BE2C (cell line): ENCODE measurements at regions not wholly inside any gene's neighbourhood (a gene's known extent, or its start where the extent isn't known, plus 50 kb on each side); places are given as distances from the start of the nearest gene placed in this dataset.

ENCODE experiments used
- DNase-seq: peaks from one replicate; pipeline ENCODE4 v3.0.0-alpha.2; 2020
- H3K27me3 ChIP-seq: fragments of 250-450 bp; sonication (Bioruptor Pico); 2 replicates; pipeline ENCODE4 v1.5.1; 2020; ENCODE audit warnings: mild to moderate bottlenecking
- H3K36me3 ChIP-seq: fragments of 250-450 bp; sonication (Bioruptor Pico); 2 replicates; pipeline ENCODE4 v1.5.1; 2020; ENCODE audit warnings: mild to moderate bottlenecking
- H3K4me1 ChIP-seq: fragments of 250-450 bp; sonication (Bioruptor Pico); 2 replicates; pipeline ENCODE4 v1.5.1; 2020
- H3K4me3 ChIP-seq: 2 replicates; pipeline ENCODE4 v1.5.1; 2011; ENCODE audit warnings: low read depth, low read length
- H3K9me3 ChIP-seq: fragments of 250-450 bp; sonication (Bioruptor Pico); 2 replicates; pipeline ENCODE4 v1.5.1; 2020
- TF ChIP-seq, protein P1 (sequence below): IDR thresholded peaks from 2 replicates; pipeline ENCODE4 v1.5.1; 2012; ENCODE audit warnings: mild to moderate bottlenecking, low read depth, low read length

GRCh38 chr5:155532621-155533311 lies 519.2 kb downstream of the KIF4B start:
- Histone ChIP-seq H3K9me3 (no peaks in the 10 kb centered on the region), H3K27me3 (no peaks in the 10 kb centered on the region), H3K4me1 (no peaks in the 10 kb centered on the region), H3K36me3 (no peaks in the 10 kb centered on the region), H3K4me3 (no peak overlapping the region)
- no peak for DNase-seq
- TF ChIP-seq, protein P1, sequence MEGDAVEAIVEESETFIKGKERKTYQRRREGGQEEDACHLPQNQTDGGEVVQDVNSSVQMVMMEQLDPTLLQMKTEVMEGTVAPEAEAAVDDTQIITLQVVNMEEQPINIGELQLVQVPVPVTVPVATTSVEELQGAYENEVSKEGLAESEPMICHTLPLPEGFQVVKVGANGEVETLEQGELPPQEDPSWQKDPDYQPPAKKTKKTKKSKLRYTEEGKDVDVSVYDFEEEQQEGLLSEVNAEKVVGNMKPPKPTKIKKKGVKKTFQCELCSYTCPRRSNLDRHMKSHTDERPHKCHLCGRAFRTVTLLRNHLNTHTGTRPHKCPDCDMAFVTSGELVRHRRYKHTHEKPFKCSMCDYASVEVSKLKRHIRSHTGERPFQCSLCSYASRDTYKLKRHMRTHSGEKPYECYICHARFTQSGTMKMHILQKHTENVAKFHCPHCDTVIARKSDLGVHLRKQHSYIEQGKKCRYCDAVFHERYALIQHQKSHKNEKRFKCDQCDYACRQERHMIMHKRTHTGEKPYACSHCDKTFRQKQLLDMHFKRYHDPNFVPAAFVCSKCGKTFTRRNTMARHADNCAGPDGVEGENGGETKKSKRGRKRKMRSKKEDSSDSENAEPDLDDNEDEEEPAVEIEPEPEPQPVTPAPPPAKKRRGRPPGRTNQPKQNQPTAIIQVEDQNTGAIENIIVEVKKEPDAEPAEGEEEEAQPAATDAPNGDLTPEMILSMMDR = no peak

- DNase-seq = no peak
These were observed 526.5 kb downstream of the KIF4B start for GRCh38 chr5:155540000-155540595.

GRCh38 chr5:155546075-155546474 lies 532.5 kb downstream of the KIF4B start:
- TF ChIP-seq, protein P1 = no peak
- Histone ChIP-seq H3K9me3 (no peaks in the 10 kb centered on the region), H3K4me1 (no peaks in the 10 kb centered on the region), H3K27me3 (no peaks in the 10 kb centered on the region), H3K4me3 (no peak overlapping the region), H3K36me3 (no peaks in the 10 kb centered on the region)
- no peak for DNase-seq

More at GRCh38 chr5:155540000-155540595, 526.5 kb downstream of the KIF4B start:
- H3K36me3 ChIP-seq = no peaks in the 10 kb centered on the region
- H3K9me3 ChIP-seq = no peaks in the 10 kb centered on the region
- H3K4me3 ChIP-seq = no peak overlapping the region
- H3K27me3 ChIP-seq = no peaks in the 10 kb centered on the region
- H3K4me1 ChIP-seq = no peaks in the 10 kb centered on the region
- TF ChIP-seq, protein P1 = no peak

- H3K36me3 ChIP-seq = no peaks in the 10 kb centered on the region
- H3K27me3 ChIP-seq = no peaks in the 10 kb centered on the region
- TF ChIP-seq, protein P1 = no peak
- H3K4me1 ChIP-seq = no peaks in the 10 kb centered on the region
- DNase-seq = no peak
- H3K4me3 ChIP-seq = no peak overlapping the region
- no peaks in the 10 kb centered on the region; the same call in 1 of the 2 replicates for H3K9me3 ChIP-seq
These were observed 540.9 kb downstream of the KIF4B start for GRCh38 chr5:155554500-155554899.

DNA sequence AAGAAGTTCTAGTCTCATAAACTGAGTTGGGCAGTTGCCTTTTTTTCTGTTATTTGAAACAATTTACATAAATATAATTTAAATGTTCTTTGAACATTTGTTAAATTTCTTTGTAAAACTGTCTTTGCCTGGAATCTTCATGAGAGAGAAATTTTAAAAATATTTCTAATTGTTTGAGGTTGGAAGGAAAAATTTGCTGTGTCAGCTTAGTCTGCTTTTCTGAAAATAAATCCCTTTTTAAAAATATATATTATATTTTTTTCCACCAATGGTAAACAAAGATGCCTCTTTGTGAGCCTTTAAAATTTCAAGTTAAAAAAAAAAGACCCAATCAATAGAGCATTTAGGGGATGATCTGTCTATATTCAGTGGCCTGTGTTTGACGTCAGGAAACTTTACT lies 542.7 kb downstream of the KIF4B start:
- DNase-seq = no peak
- no peaks in the 10 kb centered on the region for H3K4me1 ChIP-seq
- no peaks in the 10 kb centered on the region; the same call in 1 of the 2 replicates for H3K9me3 ChIP-seq
- H3K27me3 ChIP-seq = no peaks in the 10 kb centered on the region
- no peak overlapping the region for H3K4me3 ChIP-seq
- no peaks in the 10 kb centered on the region for H3K36me3 ChIP-seq
- TF ChIP-seq, protein P1 = no peak

GRCh38 chr5:155556700-155557099 lies 543.1 kb downstream of the KIF4B start:
- DNase-seq = no peak
- no peaks in the 10 kb centered on the region for H3K27me3 ChIP-seq
- no peaks in the 10 kb centered on the region; the same call in 1 of the 2 replicates for H3K9me3 ChIP-seq
- H3K4me3 ChIP-seq = no peak overlapping the region
- no peaks in the 10 kb centered on the region for H3K4me1 ChIP-seq
- TF ChIP-seq, protein P1 = no peak
- H3K36me3 ChIP-seq = no peaks in the 10 kb centered on the region
